ENCODE measurements at regions not wholly inside any gene's neighbourhood (a gene's known extent, or its start where the extent isn't known, plus 50 kb on each side); places are given as distances from the start of the nearest gene placed in this dataset.

DNA sequence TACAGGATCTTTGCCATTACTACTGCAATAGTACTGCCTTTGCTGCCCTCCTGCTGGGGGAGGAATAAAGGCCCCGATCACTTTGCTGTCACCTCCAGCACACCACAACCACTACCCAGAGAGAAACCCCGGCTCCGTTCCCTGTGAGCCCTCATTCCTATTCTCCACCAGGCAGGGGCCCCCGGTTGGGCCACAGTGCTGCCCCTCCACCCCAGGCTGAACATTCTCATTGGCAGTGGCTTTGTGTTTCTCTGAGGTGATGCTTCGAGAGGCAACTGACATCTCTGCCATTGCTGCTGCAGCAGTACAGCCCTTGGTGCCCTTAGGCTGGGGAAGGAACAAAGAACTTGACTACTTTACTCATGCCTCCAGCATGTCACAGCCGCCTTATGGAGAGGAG lies 612.9 kb upstream of the EPHA6 start:
- TF ChIP-seq, protein P1, sequence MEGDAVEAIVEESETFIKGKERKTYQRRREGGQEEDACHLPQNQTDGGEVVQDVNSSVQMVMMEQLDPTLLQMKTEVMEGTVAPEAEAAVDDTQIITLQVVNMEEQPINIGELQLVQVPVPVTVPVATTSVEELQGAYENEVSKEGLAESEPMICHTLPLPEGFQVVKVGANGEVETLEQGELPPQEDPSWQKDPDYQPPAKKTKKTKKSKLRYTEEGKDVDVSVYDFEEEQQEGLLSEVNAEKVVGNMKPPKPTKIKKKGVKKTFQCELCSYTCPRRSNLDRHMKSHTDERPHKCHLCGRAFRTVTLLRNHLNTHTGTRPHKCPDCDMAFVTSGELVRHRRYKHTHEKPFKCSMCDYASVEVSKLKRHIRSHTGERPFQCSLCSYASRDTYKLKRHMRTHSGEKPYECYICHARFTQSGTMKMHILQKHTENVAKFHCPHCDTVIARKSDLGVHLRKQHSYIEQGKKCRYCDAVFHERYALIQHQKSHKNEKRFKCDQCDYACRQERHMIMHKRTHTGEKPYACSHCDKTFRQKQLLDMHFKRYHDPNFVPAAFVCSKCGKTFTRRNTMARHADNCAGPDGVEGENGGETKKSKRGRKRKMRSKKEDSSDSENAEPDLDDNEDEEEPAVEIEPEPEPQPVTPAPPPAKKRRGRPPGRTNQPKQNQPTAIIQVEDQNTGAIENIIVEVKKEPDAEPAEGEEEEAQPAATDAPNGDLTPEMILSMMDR (conservative IDR thresholded peaks at IDR 0.05; ENCODE audit: low read depth, low read length): no peak
- no peak for TF ChIP-seq EZH2 (IDR thresholded peaks at IDR 0.05; ENCODE audit: borderline replicate concordance, low read depth, low read length, poor library complexity, severe bottlenecking)
